ENCODE measurements at regions not wholly inside any gene's neighbourhood (a gene's known extent, or its start where the extent isn't known, plus 50 kb on each side); places are given as distances from the start of the nearest gene placed in this dataset.

- no peak for DNase-seq
These were observed 504.6 kb upstream of the ZNF462 start for GRCh38 chr9:106358331-106358730.

GRCh38 chr9:106376689-106377088 lies 486.3 kb upstream of the ZNF462 start:
- DNase-seq, result no peak

GRCh38 chr9:106383072-106383471 lies 479.9 kb upstream of the ZNF462 start:
- DNase-seq, result no peak

GRCh38 chr9:106387965-106388364 lies 475.0 kb upstream of the ZNF462 start:
- no peak for DNase-seq

- no peak for DNase-seq
These were observed 469.7 kb upstream of the ZNF462 start for GRCh38 chr9:106393226-106393625.

GRCh38 chr9:106400170-106400569 lies 462.8 kb upstream of the ZNF462 start:
- no peak for DNase-seq

GRCh38 chr9:106400950-106401349 lies 462.0 kb upstream of the ZNF462 start:
- DNase-seq, result no peak

GRCh38 chr9:106403081-106403480 lies 459.9 kb upstream of the ZNF462 start:
- peak; percentile 73 for DNase-seq

- DNase-seq, result no peak
These were observed 458.8 kb upstream of the ZNF462 start for GRCh38 chr9:106404137-106404536.

- DNase-seq, result no peak
These were observed 457.0 kb upstream of the ZNF462 start for GRCh38 chr9:106405871-106406435.

GRCh38 chr9:106414042-106414441 lies 448.9 kb upstream of the ZNF462 start:
- no peak for DNase-seq

- no peak for DNase-seq
These were observed 445.3 kb upstream of the ZNF462 start for GRCh38 chr9:106417685-106418084.

GRCh38 chr9:106419829-106420228 lies 443.1 kb upstream of the ZNF462 start:
- DNase-seq, result peak; percentile 62

GRCh38 chr9:106420511-106420944 lies 442.4 kb upstream of the ZNF462 start:
- peak; percentile 84 for DNase-seq

GRCh38 chr9:106421772-106422171 lies 441.2 kb upstream of the ZNF462 start:
- no peak for DNase-seq

- DNase-seq, result no peak
These were observed 439.4 kb upstream of the ZNF462 start for GRCh38 chr9:106423575-106423974.

- DNase-seq, result no peak
These were observed 430.3 kb upstream of the ZNF462 start for GRCh38 chr9:106432631-106433030.

GRCh38 chr9:106438928-106439327 lies 424.0 kb upstream of the ZNF462 start:
- no peak for DNase-seq

GRCh38 chr9:106441283-106441682 lies 421.7 kb upstream of the ZNF462 start:
- DNase-seq, result no peak

- DNase-seq, result no peak
These were observed 419.4 kb upstream of the ZNF462 start for GRCh38 chr9:106443520-106443919.

- DNase-seq, result no peak
These were observed 417.9 kb upstream of the ZNF462 start for GRCh38 chr9:106445107-106445506.

- no peak for DNase-seq
These were observed 413.5 kb upstream of the ZNF462 start for GRCh38 chr9:106449336-106449927.

- no peak for DNase-seq
These were observed 412.4 kb upstream of the ZNF462 start for GRCh38 chr9:106450549-106450948.

- DNase-seq, result no peak
These were observed 411.7 kb upstream of the ZNF462 start for GRCh38 chr9:106451223-106451622.

- DNase-seq, result no peak
These were observed 406.4 kb upstream of the ZNF462 start for GRCh38 chr9:106456581-106456980.

Data from islet precursor cell (in vitro differentiated cells).